DND-41 (cell line): ENCODE measurements at regions not wholly inside any gene's neighbourhood (a gene's known extent, or its start where the extent isn't known, plus 50 kb on each side); places are given as distances from the start of the nearest gene placed in this dataset.

Source experiments
- ATAC-seq: fragments of 200-7000 bp; cut with Tn5 transposase; 3 replicates; pipeline ENCODE4 v1.9.1; 2021; ENCODE audit warnings: low read depth; ENCODE audit not compliant: insufficient read depth
- DNase-seq: peaks from one replicate; pipeline ENCODE4 v3.0.0-alpha.2; 2020
- H2AFZ ChIP-seq: 2 replicates; pipeline ENCODE4 v1.6.0; 2012; ENCODE audit warnings: low read depth, low read length
- H3K27ac ChIP-seq: 2 replicates; pipeline ENCODE4 v1.5.1; 2012; ENCODE audit warnings: low read length, inconsistent platforms
- H3K27me3 ChIP-seq: fragments of 200-600 bp; sonication (generic); 2 replicates; pipeline ENCODE4 v1.6.0; 2012; ENCODE audit warnings: low read length, mild to moderate bottlenecking, inconsistent platforms; ENCODE audit not compliant: insufficient read depth, poor library complexity
- H3K36me3 ChIP-seq: 2 replicates; pipeline ENCODE4 v1.5.1; 2012; ENCODE audit warnings: low read length, inconsistent platforms; ENCODE audit not compliant: insufficient read depth
- H3K4me1 ChIP-seq: 2 replicates; pipeline ENCODE4 v1.5.1; 2012; ENCODE audit warnings: mild to moderate bottlenecking, low read length; ENCODE audit not compliant: insufficient read depth
- H3K4me2 ChIP-seq: 2 replicates; pipeline ENCODE4 v1.6.0; 2012; ENCODE audit warnings: mild to moderate bottlenecking, moderate library complexity, low read length, inconsistent platforms; ENCODE audit not compliant: insufficient read depth
- H3K4me3 ChIP-seq, 2 experiments: fragments of 200-600 bp in 1 of 2; shearing (Covaris generic) in 1 of 2; 2 replicates each; pipeline ENCODE4 v1.5.1; 2012 to 2016; ENCODE audit warnings: inconsistent platforms in 2 of 2, low read length in 2 of 2, mild to moderate bottlenecking in 2 of 2, low read depth in 1 of 2, moderate library complexity in 1 of 2
- H3K79me2 ChIP-seq: 2 replicates; pipeline ENCODE4 v1.6.0; 2012; ENCODE audit warnings: low read length, inconsistent platforms; ENCODE audit not compliant: insufficient read depth
- H3K9ac ChIP-seq: 2 replicates; pipeline ENCODE4 v1.6.0; 2012; ENCODE audit warnings: low read depth, mild to moderate bottlenecking, inconsistent platforms, low read length, moderate library complexity
- H3K9me3 ChIP-seq: 2 replicates; pipeline ENCODE4 v1.5.1; 2012; ENCODE audit warnings: low read length, moderate library complexity, mild to moderate bottlenecking, inconsistent platforms; ENCODE audit not compliant: insufficient read depth, severe bottlenecking
- H4K20me1 ChIP-seq: 2 replicates; pipeline ENCODE4 v1.6.0; 2012; ENCODE audit warnings: low read length; ENCODE audit not compliant: insufficient read depth
- CTCF ChIP-seq: IDR thresholded peaks from 2 replicates; pipeline ENCODE4 v1.5.1; 2012; ENCODE audit warnings: borderline replicate concordance, low read length, moderate library complexity, mild to moderate bottlenecking; ENCODE audit not compliant: poor library complexity, severe bottlenecking; ENCODE audit errors: extremely low read depth
- EZH2 ChIP-seq: IDR thresholded peaks from 3 replicates; pipeline ENCODE4 v1.6.1; 2012; ENCODE audit warnings: borderline replicate concordance, low read depth, mild to moderate bottlenecking, moderate library complexity, low read length, inconsistent platforms; ENCODE audit not compliant: severe bottlenecking

- H3K27ac ChIP-seq, result no peak overlapping the region
- no peak overlapping the region for H3K4me3 ChIP-seq
- H3K79me2 ChIP-seq, result no peaks in the 10 kb centered on the region
- H4K20me1 ChIP-seq, result no peaks in the 10 kb centered on the region
- H3K9ac ChIP-seq, result no peak overlapping the region
- H3K4me1 ChIP-seq, result no peaks in the 10 kb centered on the region
- no peak for TF ChIP-seq EZH2
- no peak for TF ChIP-seq CTCF
- H3K9me3 ChIP-seq, result no peaks in the 10 kb centered on the region
- no peak overlapping the region for H3K4me2 ChIP-seq
- no peak for DNase-seq
- no peak overlapping the region for H2AFZ ChIP-seq
- no peaks in the 10 kb centered on the region for H3K36me3 ChIP-seq
- no peak for ATAC-seq
- H3K27me3 ChIP-seq, result no peaks in the 10 kb centered on the region
Measured at GRCh38 chr16:6633456-6633855, 699.2 kb upstream of the RBFOX1 start.

DNA sequence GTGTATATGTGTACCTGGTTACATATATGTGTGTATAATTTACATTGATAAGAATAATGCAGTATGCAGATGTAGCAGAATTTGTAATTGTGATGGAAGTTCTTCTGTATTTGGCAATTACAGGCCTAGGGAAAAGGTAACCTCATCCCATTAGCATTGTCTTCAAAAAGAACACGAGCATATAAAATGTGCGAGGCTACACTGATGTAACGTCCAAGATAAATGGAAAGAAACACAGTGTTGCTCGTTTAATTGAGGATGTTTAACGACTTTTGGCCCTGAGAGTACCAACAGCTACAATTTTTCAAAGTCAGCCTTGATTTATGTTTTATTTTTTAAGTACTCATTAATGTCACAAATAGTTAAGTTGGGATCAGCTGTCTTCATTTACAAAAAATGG is 703.5 kb upstream of the RBFOX1 start:
- H4K20me1 ChIP-seq, result no peaks in the 10 kb centered on the region
- H3K9ac ChIP-seq, result no peak overlapping the region
- no peak overlapping the region for H3K4me2 ChIP-seq
- ATAC-seq, result no peak
- H2AFZ ChIP-seq, result no peak overlapping the region
- no peak for DNase-seq
- no peaks in the 10 kb centered on the region for H3K36me3 ChIP-seq
- H3K27ac ChIP-seq, result no peak overlapping the region
- no peaks in the 10 kb centered on the region for H3K27me3 ChIP-seq
- H3K9me3 ChIP-seq, result no peaks in the 10 kb centered on the region
- H3K4me1 ChIP-seq, result no peaks in the 10 kb centered on the region
- H3K4me3 ChIP-seq, result no peak overlapping the region
- no peaks in the 10 kb centered on the region for H3K79me2 ChIP-seq
- no peak for TF ChIP-seq CTCF
- TF ChIP-seq EZH2, result no peak

DNA sequence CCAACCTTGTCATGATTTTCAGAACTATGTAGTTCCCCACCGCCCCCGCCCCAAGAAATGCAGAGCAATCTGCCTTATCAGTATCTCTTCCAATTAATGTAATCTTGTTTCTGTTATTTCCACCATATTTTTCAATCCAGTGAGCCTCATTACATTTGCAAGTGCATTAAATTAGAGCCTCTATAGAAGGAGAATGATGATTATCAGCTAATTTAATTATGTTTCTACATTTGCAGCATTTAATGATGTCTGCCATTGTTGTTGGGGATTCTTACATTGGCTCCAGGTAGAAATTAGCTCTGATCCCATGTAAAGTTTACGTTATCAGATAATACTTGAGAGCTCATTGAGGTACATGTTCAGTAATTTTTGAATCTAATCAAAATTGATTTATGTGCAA is 707.0 kb upstream of the RBFOX1 start:
- Histone ChIP-seq H3K27me3 (no peaks in the 10 kb centered on the region), H3K9ac (no peak overlapping the region), H3K4me3 (no peak overlapping the region), H3K9me3 (no peaks in the 10 kb centered on the region), H4K20me1 (no peaks in the 10 kb centered on the region), H3K79me2 (no peaks in the 10 kb centered on the region), H2AFZ (no peak overlapping the region), H3K27ac (no peak overlapping the region), H3K4me2 (no peak overlapping the region), H3K36me3 (no peaks in the 10 kb centered on the region), H3K4me1 (no peaks in the 10 kb centered on the region)
- no peak for TF ChIP-seq EZH2
- no peak for TF ChIP-seq CTCF
- no peak for ATAC-seq
- no peak for DNase-seq

GRCh38 chr16:6618874-6619273 is 713.8 kb upstream of the RBFOX1 start:
- Histone ChIP-seq H4K20me1 (no peaks in the 10 kb centered on the region), H3K9me3 (no peaks in the 10 kb centered on the region), H3K4me2 (no peak overlapping the region), H3K9ac (no peak overlapping the region), H3K27ac (no peak overlapping the region), H3K27me3 (no peaks in the 10 kb centered on the region), H3K79me2 (no peaks in the 10 kb centered on the region), H3K36me3 (no peaks in the 10 kb centered on the region), H2AFZ (no peak overlapping the region), H3K4me3 (no peak overlapping the region), H3K4me1 (no peaks in the 10 kb centered on the region)
- TF ChIP-seq CTCF, result no peak
- TF ChIP-seq EZH2, result no peak
- ATAC-seq, result no peak
- DNase-seq, result no peak
